D721Med (cell line): ENCODE measurements at regions not wholly inside any gene's neighbourhood (a gene's known extent, or its start where the extent isn't known, plus 50 kb on each side); places are given as distances from the start of the nearest gene placed in this dataset.

ENCODE experiments used
- DNase-seq: peaks from one replicate; pipeline ENCODE4 v3.0.0; 2011; ENCODE audit warnings: low spot score; ENCODE audit not compliant: insufficient read length
- FAIRE-seq: peaks from 2 replicates; lab custom pipeline; 2011; peaks lifted over from hg19 to GRCh38; lab: Jason Lieb, UNC
- CTCF ChIP-seq: IDR thresholded peaks from 2 replicates; pipeline ENCODE4 v1.5.1; 2012; ENCODE audit warnings: mild to moderate bottlenecking, control low read depth; ENCODE audit not compliant: insufficient read depth; ENCODE audit errors: missing control alignments

GRCh38 chr19:29420482-29421195 lies 105.2 kb upstream of the VSTM2B start:
- TF ChIP-seq CTCF, result no peak
- no peak for DNase-seq
- FAIRE-seq, result no peak

GRCh38 chr19:29421196-29421545 lies 104.6 kb upstream of the VSTM2B start:
- FAIRE-seq (no peak), DNase-seq (no peak)
- TF ChIP-seq CTCF, result no peak

- TF ChIP-seq CTCF, result no peak
- no peak for FAIRE-seq
- DNase-seq, result no peak
Observed at GRCh38 chr19:29422047-29422446, 103.7 kb upstream of the VSTM2B start.

- TF ChIP-seq CTCF, result no peak
- FAIRE-seq (no peak), DNase-seq (no peak)
Observed at GRCh38 chr19:29422486-29423085, 103.2 kb upstream of the VSTM2B start.

- FAIRE-seq (no peak), DNase-seq (no peak)
- TF ChIP-seq CTCF, result no peak
Observed at GRCh38 chr19:29428071-29428470, 97.7 kb upstream of the VSTM2B start.

GRCh38 chr19:29429021-29429420 lies 96.8 kb upstream of the VSTM2B start:
- DNase-seq (no peak), FAIRE-seq (no peak)
- no peak for TF ChIP-seq CTCF

- TF ChIP-seq CTCF, result no peak
- no peak for DNase-seq
- no peak for FAIRE-seq
Observed at GRCh38 chr19:29429581-29429980, 96.2 kb upstream of the VSTM2B start.
